Erythroblast (primary cell): ENCODE measurements at regions not wholly inside any gene's neighbourhood (a gene's known extent, or its start where the extent isn't known, plus 50 kb on each side); places are given as distances from the start of the nearest gene placed in this dataset.

ENCODE experiments used
- GATA1 ChIP-seq: IDR thresholded peaks from 2 replicates; pipeline ENCODE4 v1.6.1; 2011; ENCODE audit warnings: low read depth, mild to moderate bottlenecking, control low read depth, low read length, moderate library complexity
- POLR2A ChIP-seq: IDR thresholded peaks from 2 replicates; pipeline ENCODE4 v1.6.1; 2011; ENCODE audit warnings: mild to moderate bottlenecking, low read length

GRCh38 chr13:50697746-50698539 is 145.5 kb downstream of the DLEU7 start:
- TF ChIP-seq POLR2A (no peak), GATA1 (no peak)
